GM13977 (cell line): ENCODE measurements at regions not wholly inside any gene's neighbourhood (a gene's known extent, or its start where the extent isn't known, plus 50 kb on each side); places are given as distances from the start of the nearest gene placed in this dataset.

Experiments used
- DNase-seq: peaks from one replicate; pipeline ENCODE4 v3.0.0; 2012; ENCODE audit warnings: low spot score
- CTCF ChIP-seq: IDR thresholded peaks from 2 replicates; pipeline ENCODE4 v1.5.1; 2012; ENCODE audit warnings: mild to moderate bottlenecking, control low read depth; ENCODE audit not compliant: insufficient read depth; ENCODE audit errors: extremely low read depth, missing control alignments
- in situ Hi-C: fragments of 300-500 bp; cut with MboI; formaldehyde crosslinking; loops from one replicate; pipeline ENCODE4 v1.12.0; 2022; ENCODE audit warnings: low sequenced_read_pairs, low pct_unique_long_range_greater_than_20kb, mixed read lengths, inconsistent platforms; ENCODE audit not compliant: unreplicated experiment

GRCh38 chr6:63486196-63486595 is 86.1 kb upstream of the LOC128125822 start:
- no peak for TF ChIP-seq CTCF
- DNase-seq: no peak
- in situ Hi-C loops: no loop called here

DNA sequence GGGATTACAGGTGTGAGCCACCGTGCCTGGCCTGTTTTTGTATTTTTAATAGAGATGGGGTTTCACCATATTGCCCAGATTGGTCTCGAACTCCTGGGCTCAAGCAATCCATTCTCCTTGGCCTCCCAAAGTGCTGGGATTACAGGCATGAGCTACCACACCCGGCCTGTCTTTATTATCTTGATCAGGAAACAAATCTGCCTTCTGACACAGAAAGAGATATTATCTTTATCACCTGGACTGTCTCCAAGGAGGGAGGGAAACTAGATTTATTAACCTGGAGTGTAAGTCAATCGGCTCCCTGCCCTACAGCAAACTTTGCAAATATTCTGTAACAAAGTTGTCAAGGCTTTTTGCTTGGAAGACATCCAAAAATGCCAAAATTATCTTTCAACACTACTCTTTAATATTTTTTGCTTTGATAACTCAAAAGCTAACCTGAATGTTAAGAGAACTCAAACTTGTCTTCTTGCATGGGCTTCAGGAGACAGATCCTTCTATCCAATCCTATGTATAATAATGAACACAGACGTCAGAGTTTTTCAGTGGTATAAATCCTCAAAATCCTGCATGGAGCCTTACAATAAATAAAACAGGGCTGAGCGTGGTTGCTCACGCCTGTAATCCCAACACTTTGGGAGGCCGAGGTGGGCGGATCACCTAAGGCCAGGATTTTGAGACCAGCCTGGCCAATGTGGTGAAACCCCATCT is 85.0 kb upstream of the LOC128125822 start:
- in situ Hi-C loops: no loop called here
- TF ChIP-seq CTCF: no peak
- no peak for DNase-seq

- no peak for TF ChIP-seq CTCF
- DNase-seq: no peak
- in situ Hi-C loops: no loop called here
Observed at GRCh38 chr6:63491119-63491518, 81.2 kb upstream of the LOC128125822 start.

DNA sequence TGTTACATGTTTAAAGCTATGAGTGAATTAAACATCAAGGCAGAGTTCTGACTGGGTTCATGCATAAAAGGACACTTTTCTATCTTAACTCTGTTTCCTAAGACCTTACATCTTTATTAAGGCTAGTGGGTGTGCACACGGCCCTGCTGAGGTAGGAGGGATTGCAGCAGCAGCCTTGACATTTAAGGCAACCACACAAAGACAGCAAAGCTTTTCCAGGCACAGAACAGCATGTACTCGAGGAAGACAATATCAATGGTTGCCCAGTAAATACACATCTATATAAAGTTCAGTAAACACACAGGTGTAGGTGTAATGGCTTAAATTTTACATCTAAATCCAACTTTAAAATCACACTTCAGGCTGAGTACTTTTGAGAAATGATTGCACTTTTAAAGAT is 79.8 kb upstream of the LOC128125822 start:
- TF ChIP-seq CTCF: no peak
- no peak for DNase-seq
- in situ Hi-C loops: no loop called here

DNA sequence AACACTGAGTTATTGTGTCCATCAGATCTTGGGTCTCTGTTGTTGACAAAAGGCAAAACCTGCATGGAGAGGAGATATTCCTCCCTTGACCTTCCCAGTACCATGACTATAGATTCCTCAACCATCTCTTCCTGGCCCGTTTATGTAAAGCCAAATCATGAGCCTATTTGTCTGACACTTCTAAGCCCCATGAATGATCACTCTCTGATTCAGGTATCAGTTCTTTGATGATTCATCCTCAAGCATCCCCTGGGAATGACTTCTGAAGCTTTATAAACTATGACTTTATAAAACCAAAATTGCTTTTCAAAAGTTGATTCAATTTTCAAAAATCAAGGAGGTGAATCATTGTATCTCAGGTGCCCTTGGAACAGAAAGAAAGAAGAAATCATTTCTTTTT is 78.7 kb upstream of the LOC128125822 start:
- in situ Hi-C loops: no loop called here

DNA sequence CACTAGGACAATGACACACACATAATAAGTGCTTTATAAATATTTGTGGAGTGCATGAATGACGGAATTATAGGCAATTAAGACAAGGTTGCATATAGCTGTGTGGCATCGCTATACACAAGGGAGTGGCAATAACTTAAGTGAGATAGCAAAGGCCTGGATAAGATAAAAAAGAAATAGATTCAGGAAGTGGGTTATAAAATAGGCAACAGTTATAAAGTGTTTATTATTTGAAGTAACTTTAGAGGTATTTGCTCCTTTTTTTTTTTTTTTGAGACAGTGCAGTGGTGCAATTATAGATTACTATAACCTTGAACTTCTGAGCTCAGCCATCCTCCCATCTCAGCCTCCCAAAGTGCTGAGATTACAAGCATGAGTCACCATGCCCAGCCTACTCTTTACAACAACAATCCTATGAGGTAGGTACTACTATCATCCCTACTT is 75.9 kb upstream of the LOC128125822 start:
- in situ Hi-C loops: no loop called here
- DNase-seq: no peak
- TF ChIP-seq CTCF: no peak

More for the DNA sequence above, 78.7 kb upstream of the LOC128125822 start:
- TF ChIP-seq CTCF: no peak
- no peak for DNase-seq

DNA sequence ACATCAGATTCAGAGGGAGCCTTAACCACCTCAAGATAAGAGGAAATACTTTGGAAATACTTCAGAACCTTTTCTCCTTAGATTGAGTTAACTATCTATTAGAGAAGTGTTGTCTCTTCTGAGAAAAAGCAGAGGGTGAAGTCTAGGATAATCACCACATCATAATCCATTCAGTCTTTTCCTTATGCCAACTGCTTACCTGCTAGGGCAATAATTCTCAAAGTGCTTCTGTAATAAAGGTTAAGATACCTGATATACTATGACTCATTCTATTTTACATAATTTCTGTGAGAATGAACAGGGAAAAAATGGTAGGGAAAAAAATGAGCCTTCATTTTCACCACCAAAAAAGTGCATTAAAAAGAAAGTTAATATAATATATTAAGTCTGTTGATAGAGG is 70.1 kb upstream of the LOC128125822 start:
- no peak for TF ChIP-seq CTCF
- in situ Hi-C loops: no loop called here
- DNase-seq: no peak
